Thymus (tissue), 11 donors: ENCODE measurements at regions not wholly inside any gene's neighbourhood (a gene's known extent, or its start where the extent isn't known, plus 50 kb on each side); places are given as distances from the start of the nearest gene placed in this dataset.

Experiments
- DNase-seq, 9 donors: peaks; one replicate each; pipeline ENCODE4 v3.0.0-alpha.2; 2013; ENCODE audit warnings: low spot score in 9 of 9, low read depth in 6 of 9, missing footprints in 1 of 9
- H3K27ac ChIP-seq, 2 donors: one replicate each; pipeline ENCODE4 v1.5.1; 2013; ENCODE audit warnings: control low read depth in 1 of 2, low read depth in 1 of 2, low read length in 1 of 2, mild to moderate bottlenecking in 1 of 2, moderate library complexity in 1 of 2
- H3K27me3 ChIP-seq, 2 donors: one replicate each; pipeline ENCODE4 v1.5.1; 2013; ENCODE audit warnings: low read length in 1 of 2; ENCODE audit not compliant: control insufficient read depth in 2 of 2, insufficient read depth in 1 of 2
- H3K36me3 ChIP-seq, 2 donors: one replicate each; pipeline ENCODE4 v1.5.1; 2013; ENCODE audit warnings: low read length in 1 of 2, mild to moderate bottlenecking in 1 of 2, moderate library complexity in 1 of 2; ENCODE audit not compliant: control insufficient read depth in 2 of 2, insufficient read depth in 2 of 2
- H3K4me1 ChIP-seq, 2 donors: one replicate each; pipeline ENCODE4 v1.5.1; 2013; ENCODE audit warnings: low read length in 2 of 2; ENCODE audit not compliant: control insufficient read depth in 2 of 2, insufficient read depth in 2 of 2
- H3K4me3 ChIP-seq, 2 donors: one replicate each; pipeline ENCODE4 v1.5.1; 2013; ENCODE audit warnings: low read length in 2 of 2, control low read depth in 1 of 2, mild to moderate bottlenecking in 1 of 2
- H3K9me3 ChIP-seq, 2 donors: one replicate each; pipeline ENCODE4 v1.5.1; 2013; ENCODE audit warnings: low read length in 1 of 2, mild to moderate bottlenecking in 1 of 2; ENCODE audit not compliant: control insufficient read depth in 2 of 2, insufficient read depth in 1 of 2
- WGBS: extraction: QIAGEN DNeasy Blood & Tissue Kit; methylation state at CpG from one replicate; pipeline ENCODE4 v1.1.7; 2013; 5-methylcytosine and 5-hydroxymethylcytosine counted together
- donor health status: healthy.

- Histone ChIP-seq H3K27me3 (no peaks in the 10 kb centered on the region), H3K27ac (no peak overlapping the region), H3K4me1 (no peaks in the 10 kb centered on the region), H3K36me3 (no peaks in the 10 kb centered on the region), H3K9me3 (no peaks in the 10 kb centered on the region), H3K4me3 (no peak overlapping the region)
- 92% methylated on average over 1 of the region's 1 CpG for WGBS
- no peak for DNase-seq
Observed at GRCh38 chr2:161557538-161557937, 66.7 kb upstream of the SLC4A10 start.

DNA sequence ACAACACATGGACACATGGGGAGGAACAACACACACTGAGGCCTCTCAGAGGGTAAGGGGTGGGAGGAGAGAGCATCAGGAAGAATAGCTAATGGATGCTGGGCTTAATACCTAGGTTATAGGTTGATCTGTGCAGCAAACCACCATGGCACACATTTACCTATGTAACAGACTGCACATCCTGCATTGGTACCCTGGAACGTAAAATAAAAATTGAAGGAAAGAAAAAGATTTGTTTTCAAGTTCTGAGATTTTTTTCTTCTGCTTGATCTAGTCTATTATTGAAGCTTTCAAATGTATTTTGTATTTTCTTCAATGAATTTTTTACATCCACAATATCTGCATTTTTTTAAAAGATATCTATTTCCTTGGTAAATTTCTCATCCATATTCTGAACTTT, 59.3 kb upstream of the SLC4A10 start:
- 98% methylated on average over 1 of the region's 1 CpG for WGBS
- no peak for DNase-seq
- Histone ChIP-seq H3K4me1 (no peaks in the 10 kb centered on the region), H3K4me3 (no peak overlapping the region), H3K9me3 (no peaks in the 10 kb centered on the region), H3K27ac (no peak overlapping the region), H3K36me3 (no peaks in the 10 kb centered on the region), H3K27me3 (no peaks in the 10 kb centered on the region)

DNA sequence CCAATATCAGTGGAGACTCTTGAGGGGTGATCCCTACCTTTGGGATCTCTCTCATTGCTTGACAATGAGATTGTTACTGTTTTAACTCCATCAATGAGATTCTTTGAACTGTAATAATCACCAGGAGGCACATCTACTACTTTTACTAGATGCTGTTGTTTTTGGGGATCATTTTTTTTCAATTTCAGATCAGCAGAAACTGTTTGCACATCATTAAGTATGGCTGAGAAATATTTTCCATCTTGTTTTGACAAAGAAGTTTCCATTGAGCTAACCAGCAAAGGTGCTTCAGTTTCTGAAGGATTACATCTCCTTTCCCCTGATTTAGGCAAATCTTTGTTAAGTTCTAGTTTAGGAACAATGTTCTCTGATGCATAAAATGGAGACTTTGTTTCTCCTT, 54.8 kb upstream of the SLC4A10 start:
- DNase-seq, result no peak
- Histone ChIP-seq H3K4me3 (no peak overlapping the region), H3K27me3 (no peaks in the 10 kb centered on the region), H3K4me1 (no peaks in the 10 kb centered on the region), H3K9me3 (no peaks in the 10 kb centered on the region), H3K27ac (no peak overlapping the region), H3K36me3 (no peaks in the 10 kb centered on the region)

DNA sequence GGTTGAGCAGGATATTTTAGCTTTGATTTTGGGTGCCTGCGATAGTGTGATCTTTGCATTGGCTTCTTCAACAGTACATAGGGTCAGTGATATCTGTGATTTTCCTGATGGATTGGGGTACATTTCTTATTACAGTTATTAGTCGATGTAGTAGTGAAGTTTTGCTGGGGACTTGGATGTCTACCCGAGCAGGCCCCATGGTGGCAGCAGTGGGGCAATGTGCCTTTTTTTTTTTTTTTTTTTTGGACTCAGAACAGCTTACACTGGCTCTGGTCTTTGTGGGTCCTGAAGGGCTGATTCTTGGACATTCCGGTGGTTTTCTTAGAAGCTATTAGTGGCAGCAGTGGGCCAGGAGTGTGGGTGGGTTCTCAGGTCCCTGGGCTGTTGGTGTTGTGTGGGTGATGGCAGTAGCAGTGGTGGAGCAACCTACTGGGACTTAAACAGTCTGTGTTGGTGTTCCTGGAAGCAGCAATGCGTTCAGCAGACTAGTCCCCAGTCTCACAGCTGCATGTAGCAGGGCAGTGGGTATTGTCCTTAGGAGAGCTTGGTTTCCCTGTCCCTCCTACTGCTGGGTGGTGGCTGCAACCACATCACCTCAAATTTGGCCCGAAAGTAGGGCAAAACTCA, 53.7 kb upstream of the SLC4A10 start:
- no peaks in the 10 kb centered on the region for H3K36me3 ChIP-seq
- H3K27ac ChIP-seq, result no peak overlapping the region
- no peak for DNase-seq
- no peaks in the 10 kb centered on the region for H3K9me3 ChIP-seq
- no peaks in the 10 kb centered on the region for H3K27me3 ChIP-seq
- H3K4me1 ChIP-seq, result no peaks in the 10 kb centered on the region
- no peak overlapping the region for H3K4me3 ChIP-seq
- 86% methylated on average over 6 of the region's 6 CpGs for WGBS

DNA sequence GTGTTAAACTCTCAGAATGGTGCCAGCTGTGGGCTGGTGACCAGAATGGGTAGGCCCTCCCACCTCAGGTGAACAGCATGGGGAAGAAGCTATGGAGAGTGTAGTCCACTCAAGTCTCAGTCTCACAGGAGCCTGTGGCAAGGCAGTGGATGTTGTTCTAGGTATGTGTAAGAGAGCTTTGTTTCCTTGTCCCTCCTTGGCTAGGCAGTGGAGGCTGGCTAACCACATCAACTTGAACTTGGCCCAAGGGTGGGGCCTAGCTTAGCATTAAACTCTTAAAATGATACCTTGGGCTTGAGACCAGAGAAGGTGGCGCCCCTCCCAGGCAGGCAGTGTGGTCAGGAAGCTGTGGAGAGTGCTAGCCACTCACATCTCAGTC, 53.2 kb upstream of the SLC4A10 start:
- no peaks in the 10 kb centered on the region for H3K9me3 ChIP-seq

More for the DNA sequence above, 53.2 kb upstream of the SLC4A10 start:
- no peaks in the 10 kb centered on the region for H3K4me1 ChIP-seq
- no peak for DNase-seq
- no peak overlapping the region for H3K4me3 ChIP-seq
- 92% methylated on average over 1 of the region's 1 CpG for WGBS
- H3K27me3 ChIP-seq, result no peaks in the 10 kb centered on the region
- H3K27ac ChIP-seq, result no peak overlapping the region
- no peaks in the 10 kb centered on the region for H3K36me3 ChIP-seq
